B cell (primary cell): ENCODE measurements at regions not wholly inside any gene's neighbourhood (a gene's known extent, or its start where the extent isn't known, plus 50 kb on each side); places are given as distances from the start of the nearest gene placed in this dataset.

Experiments
- CTCF ChIP-seq: fragments of 200-600 bp; IDR thresholded peaks from one replicate; pipeline ENCODE4 v1.8.0; 2022; ENCODE audit warnings: antibody characterized with exemption, mild to moderate bottlenecking
- EZH2 ChIP-seq: IDR thresholded peaks from 2 replicates; pipeline ENCODE4 v1.6.1; 2012; ENCODE audit warnings: borderline replicate concordance, low read depth, mild to moderate bottlenecking, moderate library complexity, low read length; ENCODE audit not compliant: insufficient read depth, poor library complexity, severe bottlenecking

- no peak for TF ChIP-seq CTCF
- no peak for TF ChIP-seq EZH2
These were observed 364.4 kb downstream of the GADD45G start for GRCh38 chr9:89969156-89969675.
